ENCODE measurements at regions not wholly inside any gene's neighbourhood (a gene's known extent, or its start where the extent isn't known, plus 50 kb on each side); places are given as distances from the start of the nearest gene placed in this dataset.
"Not testable (repeated sequence)": the region's sequence is repeated elsewhere in the genome, so short reads cannot be mapped to it uniquely, and the experiment has no call there.

DNA sequence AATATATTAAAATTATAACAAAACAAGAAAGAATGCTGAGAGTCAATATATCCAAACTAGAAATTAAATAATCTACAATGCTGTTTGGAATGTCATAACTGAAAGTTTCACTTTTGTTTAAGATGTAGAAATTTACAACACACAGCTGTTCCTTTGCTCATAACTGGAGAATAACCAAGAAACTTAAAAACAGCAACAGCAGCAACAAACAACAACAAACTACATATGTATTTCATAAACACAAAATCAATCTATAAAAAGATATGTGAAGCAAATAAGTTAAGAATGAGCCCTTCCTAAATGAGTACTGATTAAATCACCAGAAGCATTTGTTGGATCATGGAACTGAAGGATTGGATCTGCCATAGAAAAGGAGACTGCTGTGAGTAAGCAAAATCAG is 456.5 kb upstream of the ZNF804A start:
- H3K36me3 ChIP-seq = no peaks in the 10 kb centered on the region
- no peaks in the 10 kb centered on the region for H3K9me3 ChIP-seq
- TF ChIP-seq, protein P1, sequence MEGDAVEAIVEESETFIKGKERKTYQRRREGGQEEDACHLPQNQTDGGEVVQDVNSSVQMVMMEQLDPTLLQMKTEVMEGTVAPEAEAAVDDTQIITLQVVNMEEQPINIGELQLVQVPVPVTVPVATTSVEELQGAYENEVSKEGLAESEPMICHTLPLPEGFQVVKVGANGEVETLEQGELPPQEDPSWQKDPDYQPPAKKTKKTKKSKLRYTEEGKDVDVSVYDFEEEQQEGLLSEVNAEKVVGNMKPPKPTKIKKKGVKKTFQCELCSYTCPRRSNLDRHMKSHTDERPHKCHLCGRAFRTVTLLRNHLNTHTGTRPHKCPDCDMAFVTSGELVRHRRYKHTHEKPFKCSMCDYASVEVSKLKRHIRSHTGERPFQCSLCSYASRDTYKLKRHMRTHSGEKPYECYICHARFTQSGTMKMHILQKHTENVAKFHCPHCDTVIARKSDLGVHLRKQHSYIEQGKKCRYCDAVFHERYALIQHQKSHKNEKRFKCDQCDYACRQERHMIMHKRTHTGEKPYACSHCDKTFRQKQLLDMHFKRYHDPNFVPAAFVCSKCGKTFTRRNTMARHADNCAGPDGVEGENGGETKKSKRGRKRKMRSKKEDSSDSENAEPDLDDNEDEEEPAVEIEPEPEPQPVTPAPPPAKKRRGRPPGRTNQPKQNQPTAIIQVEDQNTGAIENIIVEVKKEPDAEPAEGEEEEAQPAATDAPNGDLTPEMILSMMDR (IDR thresholded peaks at IDR 0.05) = no peak
- no peak for TF ChIP-seq POLR2A (IDR thresholded peaks at IDR 0.05)
- no peak overlapping the region for H3K27ac ChIP-seq
- no peaks in the 10 kb centered on the region for H3K27me3 ChIP-seq
- DNase-seq = no peak
- no peaks in the 10 kb centered on the region for H3K4me1 ChIP-seq
- H3K4me3 ChIP-seq = no peak overlapping the region

- H3K36me3 ChIP-seq = no peaks in the 10 kb centered on the region
- no peaks in the 10 kb centered on the region for H3K27me3 ChIP-seq
- H3K4me3 ChIP-seq = no peak overlapping the region
- TF ChIP-seq, protein P1 (IDR thresholded peaks at IDR 0.05) = no peak
- TF ChIP-seq POLR2A (IDR thresholded peaks at IDR 0.05) = no peak
- H3K9me3 ChIP-seq = no peaks in the 10 kb centered on the region
- DNase-seq = no peak
- H3K4me1 ChIP-seq = no peaks in the 10 kb centered on the region
- no peak overlapping the region for H3K27ac ChIP-seq
Measured at GRCh38 chr2:184154438-184154837, 443.9 kb upstream of the ZNF804A start.

DNA sequence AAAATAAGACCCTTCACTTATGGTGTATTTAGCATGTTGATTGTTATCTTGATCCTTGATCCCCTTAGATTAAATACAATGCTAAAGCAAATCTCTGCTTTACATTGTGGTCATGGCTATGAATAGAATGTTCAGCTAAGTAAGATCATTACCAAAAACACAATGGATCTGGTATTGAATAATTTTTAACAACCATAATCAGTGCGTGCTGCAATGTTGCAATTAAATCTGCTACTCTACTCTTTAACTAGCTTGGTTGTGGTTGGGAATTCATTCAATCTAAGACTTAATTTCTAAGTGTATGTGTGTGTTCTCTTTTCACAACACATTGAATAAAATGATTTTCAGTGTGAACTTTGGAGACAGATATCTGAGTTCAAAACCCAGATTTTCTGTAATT is 442.5 kb upstream of the ZNF804A start:
- H3K27ac ChIP-seq = no peak overlapping the region
- no peak overlapping the region for H3K4me3 ChIP-seq
- no peaks in the 10 kb centered on the region for H3K4me1 ChIP-seq
- no peaks in the 10 kb centered on the region for H3K36me3 ChIP-seq
- H3K27me3 ChIP-seq = no peaks in the 10 kb centered on the region
- no peak for DNase-seq
- no peaks in the 10 kb centered on the region for H3K9me3 ChIP-seq
- TF ChIP-seq, protein P1 (IDR thresholded peaks at IDR 0.05) = no peak
- no peak for TF ChIP-seq POLR2A (IDR thresholded peaks at IDR 0.05)

GRCh38 chr2:184157141-184157540 is 441.2 kb upstream of the ZNF804A start:
- Histone ChIP-seq H3K27ac (no peak overlapping the region), H3K4me3 (no peak overlapping the region), H3K4me1 (no peaks in the 10 kb centered on the region), H3K27me3 (no peaks in the 10 kb centered on the region), H3K36me3 (no peaks in the 10 kb centered on the region), H3K9me3 (no peaks in the 10 kb centered on the region)
- DNase-seq = no peak
- TF ChIP-seq, protein P1 (IDR thresholded peaks at IDR 0.05) = no peak
- no peak for TF ChIP-seq POLR2A (IDR thresholded peaks at IDR 0.05)

- DNase-seq = no peak
- no peaks in the 10 kb centered on the region for H3K4me1 ChIP-seq
Measured at GRCh38 chr2:184162426-184162825, 435.9 kb upstream of the ZNF804A start.

DNA sequence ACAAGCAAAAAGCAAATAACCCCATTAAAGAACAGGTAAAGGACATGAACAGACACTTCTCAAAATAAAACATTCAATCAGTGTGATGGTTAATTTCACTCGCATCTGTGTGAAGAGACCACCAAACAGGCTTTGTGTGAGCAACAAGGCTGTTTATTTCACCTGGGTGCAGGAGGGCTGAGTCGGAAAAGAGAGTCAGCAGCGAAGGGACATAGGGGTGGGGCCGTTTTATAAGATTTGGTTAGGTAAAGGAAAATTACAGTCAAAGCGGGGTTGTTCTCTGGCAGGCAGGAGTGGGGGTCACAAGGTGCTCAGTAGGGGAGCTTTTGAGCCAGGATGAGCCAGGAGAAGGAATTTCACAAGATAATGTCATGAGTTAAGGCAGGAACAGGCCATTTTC is 429.5 kb upstream of the ZNF804A start:
- not testable (repeated sequence) for H3K27me3 ChIP-seq, DNase-seq, H3K4me1 ChIP-seq, H3K9me3 ChIP-seq, H3K27ac ChIP-seq, H3K36me3 ChIP-seq, H3K4me3 ChIP-seq

More at GRCh38 chr2:184162426-184162825, 435.9 kb upstream of the ZNF804A start:
- no peaks in the 10 kb centered on the region for H3K36me3 ChIP-seq
- no peaks in the 10 kb centered on the region for H3K27me3 ChIP-seq
- TF ChIP-seq, protein P1 (IDR thresholded peaks at IDR 0.05) = no peak
- no peak for TF ChIP-seq POLR2A (IDR thresholded peaks at IDR 0.05)
- H3K4me3 ChIP-seq = no peak overlapping the region
- H3K27ac ChIP-seq = no peak overlapping the region
- H3K9me3 ChIP-seq = no peaks in the 10 kb centered on the region

Data from Peyer's patch (tissue), 4 donors.